ENCODE measurements at regions not wholly inside any gene's neighbourhood (a gene's known extent, or its start where the extent isn't known, plus 50 kb on each side); places are given as distances from the start of the nearest gene placed in this dataset.

GRCh38 chr22:22139364-22139763, 105.2 kb upstream of the VPREB1 start:
- TF ChIP-seq, protein P1, sequence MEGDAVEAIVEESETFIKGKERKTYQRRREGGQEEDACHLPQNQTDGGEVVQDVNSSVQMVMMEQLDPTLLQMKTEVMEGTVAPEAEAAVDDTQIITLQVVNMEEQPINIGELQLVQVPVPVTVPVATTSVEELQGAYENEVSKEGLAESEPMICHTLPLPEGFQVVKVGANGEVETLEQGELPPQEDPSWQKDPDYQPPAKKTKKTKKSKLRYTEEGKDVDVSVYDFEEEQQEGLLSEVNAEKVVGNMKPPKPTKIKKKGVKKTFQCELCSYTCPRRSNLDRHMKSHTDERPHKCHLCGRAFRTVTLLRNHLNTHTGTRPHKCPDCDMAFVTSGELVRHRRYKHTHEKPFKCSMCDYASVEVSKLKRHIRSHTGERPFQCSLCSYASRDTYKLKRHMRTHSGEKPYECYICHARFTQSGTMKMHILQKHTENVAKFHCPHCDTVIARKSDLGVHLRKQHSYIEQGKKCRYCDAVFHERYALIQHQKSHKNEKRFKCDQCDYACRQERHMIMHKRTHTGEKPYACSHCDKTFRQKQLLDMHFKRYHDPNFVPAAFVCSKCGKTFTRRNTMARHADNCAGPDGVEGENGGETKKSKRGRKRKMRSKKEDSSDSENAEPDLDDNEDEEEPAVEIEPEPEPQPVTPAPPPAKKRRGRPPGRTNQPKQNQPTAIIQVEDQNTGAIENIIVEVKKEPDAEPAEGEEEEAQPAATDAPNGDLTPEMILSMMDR (IDR thresholded peaks at IDR 0.05; ENCODE audit: low read depth, low read length, missing input control) = no peak
- TF ChIP-seq, protein P2, sequence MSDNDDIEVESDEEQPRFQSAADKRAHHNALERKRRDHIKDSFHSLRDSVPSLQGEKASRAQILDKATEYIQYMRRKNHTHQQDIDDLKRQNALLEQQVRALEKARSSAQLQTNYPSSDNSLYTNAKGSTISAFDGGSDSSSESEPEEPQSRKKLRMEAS (IDR thresholded peaks at IDR 0.05) = no peak
- no peak for TF ChIP-seq SP1 (IDR thresholded peaks at IDR 0.05)
- TF ChIP-seq, protein P3, sequence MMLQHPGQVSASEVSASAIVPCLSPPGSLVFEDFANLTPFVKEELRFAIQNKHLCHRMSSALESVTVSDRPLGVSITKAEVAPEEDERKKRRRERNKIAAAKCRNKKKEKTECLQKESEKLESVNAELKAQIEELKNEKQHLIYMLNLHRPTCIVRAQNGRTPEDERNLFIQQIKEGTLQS (IDR thresholded peaks at IDR 0.05) = no peak
- no peak for TF ChIP-seq TAF1 (conservative IDR thresholded peaks at IDR 0.05)
- no peak for TF ChIP-seq JUND (IDR thresholded peaks at IDR 0.05)
- no peak for TF ChIP-seq YY1 (IDR thresholded peaks at IDR 0.05)
- TF ChIP-seq ZBTB33 (IDR thresholded peaks at IDR 0.05) = no peak
- TF ChIP-seq FOXA1 (IDR thresholded peaks at IDR 0.05) = no peak
- TF ChIP-seq RAD21 (IDR thresholded peaks at IDR 0.05) = no peak
